D341Med (cell line): ENCODE measurements at regions not wholly inside any gene's neighbourhood (a gene's known extent, or its start where the extent isn't known, plus 50 kb on each side); places are given as distances from the start of the nearest gene placed in this dataset.
"Not testable (repeated sequence)": the region's sequence is repeated elsewhere in the genome, so short reads cannot be mapped to it uniquely, and the experiment has no call there.

Experiments
- DNase-seq: peaks from one replicate; pipeline ENCODE4 v3.0.0; 2012; ENCODE audit warnings: low spot score

DNA sequence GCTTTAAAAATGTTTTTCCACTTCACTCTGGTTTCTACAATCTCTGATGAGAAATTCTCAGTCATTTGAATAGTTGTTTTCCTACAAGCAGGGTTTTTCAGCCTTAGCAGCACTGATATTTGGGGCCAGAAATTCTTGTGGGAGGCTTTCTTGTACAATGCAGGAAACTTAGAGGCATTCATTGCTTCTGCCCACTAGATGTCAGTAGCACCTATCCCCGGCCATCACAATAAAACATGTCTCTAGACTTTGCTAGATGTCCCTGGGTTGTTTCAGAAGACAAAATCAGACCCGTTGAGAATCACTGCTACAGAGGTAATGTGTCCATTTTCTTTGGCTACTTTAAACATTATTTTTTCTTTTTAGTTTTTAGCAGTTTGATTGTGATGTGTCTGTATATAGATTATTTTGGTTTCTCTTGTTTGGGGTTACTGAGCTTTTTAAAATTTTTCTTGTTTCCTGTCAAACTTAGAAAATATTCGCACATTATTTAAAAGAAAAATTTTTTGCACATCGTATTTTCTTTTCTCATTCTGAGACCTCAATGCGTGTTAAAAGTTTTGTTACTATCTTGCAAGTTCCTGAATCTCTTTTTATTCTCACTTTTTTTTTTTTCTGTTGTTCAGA is 60.8 kb upstream of the CCDC179 start:
- peak; percentile 41 for DNase-seq

DNA sequence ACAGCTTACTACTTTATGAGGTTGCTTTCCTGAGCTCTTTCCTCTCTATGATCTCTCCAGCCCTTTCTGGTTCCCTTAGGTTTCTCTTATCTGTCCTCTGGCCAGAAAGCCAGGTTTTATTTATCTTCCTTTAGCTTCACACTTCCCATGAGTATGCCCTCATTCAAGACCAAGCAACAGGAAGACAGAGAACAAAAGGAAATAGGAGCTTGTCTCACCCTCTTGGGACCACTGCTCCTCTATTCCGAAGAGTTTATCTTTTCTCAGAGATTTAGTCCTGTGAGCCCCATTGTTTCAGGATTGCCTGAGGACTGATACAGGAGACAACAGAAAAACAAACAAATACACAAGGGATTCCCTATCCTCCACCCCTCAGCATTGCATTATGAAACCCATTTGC is 62.4 kb upstream of the CCDC179 start:
- no peak for DNase-seq

GRCh38 chr11:22923561-22923960 is 63.3 kb upstream of the CCDC179 start:
- DNase-seq: no peak

- no peak for DNase-seq
Measured at GRCh38 chr11:22926341-22926740, 66.1 kb upstream of the CCDC179 start.

- DNase-seq: no peak
Measured at GRCh38 chr11:22927793-22928192, 67.5 kb upstream of the CCDC179 start.

GRCh38 chr11:22928207-22928917 is 68.1 kb upstream of the CCDC179 start:
- no peak for DNase-seq

GRCh38 chr11:22930816-22931594 is 70.7 kb upstream of the CCDC179 start:
- DNase-seq: no peak

DNA sequence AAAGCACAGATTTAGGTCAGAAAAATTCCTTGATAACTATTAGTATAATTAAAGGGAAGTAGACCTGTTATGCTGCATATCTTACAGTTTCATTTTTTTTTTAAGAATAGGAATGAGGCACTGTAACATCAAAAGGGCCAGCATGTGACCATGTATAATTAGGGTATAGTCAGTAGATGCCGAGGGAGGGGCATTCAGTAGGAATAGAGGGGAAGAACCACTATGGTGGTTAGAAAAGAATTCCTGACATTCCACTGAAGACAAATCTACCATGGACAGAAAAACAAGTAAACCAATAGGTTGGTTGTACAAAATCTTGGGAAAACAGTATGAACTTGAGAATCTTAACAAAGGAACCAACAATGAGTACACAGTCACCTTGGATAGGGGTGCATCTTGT is 78.4 kb upstream of the CCDC179 start:
- DNase-seq: no peak

DNA sequence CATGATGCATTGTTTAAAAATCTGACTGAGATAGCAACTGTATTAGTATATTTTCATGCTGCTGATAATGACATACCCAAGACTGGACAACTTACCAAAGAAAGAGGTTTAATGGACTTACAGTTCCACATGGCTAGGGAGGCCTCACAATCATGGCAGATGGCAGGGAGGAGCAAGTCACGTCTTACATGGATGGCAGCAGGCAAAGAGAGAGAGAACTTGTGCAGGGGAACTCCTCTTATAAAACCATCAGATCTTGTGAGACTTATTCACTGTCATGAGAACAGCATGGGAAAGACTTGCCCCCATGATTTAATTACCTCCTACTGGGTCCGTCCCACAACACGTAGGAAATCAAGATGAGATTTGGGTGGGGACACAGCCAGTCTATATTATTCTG is 81.3 kb upstream of the CCDC179 start:
- DNase-seq: not testable (repeated sequence)

- no peak for DNase-seq
Measured at GRCh38 chr11:22957786-22958185, 97.5 kb upstream of the CCDC179 start.

GRCh38 chr11:22974251-22974650 is 114.0 kb upstream of the CCDC179 start:
- no peak for DNase-seq

GRCh38 chr11:22976146-22976545 is 115.9 kb upstream of the CCDC179 start:
- no peak for DNase-seq

- DNase-seq: no peak
Measured at GRCh38 chr11:22982903-22983302, 122.6 kb upstream of the CCDC179 start.

DNA sequence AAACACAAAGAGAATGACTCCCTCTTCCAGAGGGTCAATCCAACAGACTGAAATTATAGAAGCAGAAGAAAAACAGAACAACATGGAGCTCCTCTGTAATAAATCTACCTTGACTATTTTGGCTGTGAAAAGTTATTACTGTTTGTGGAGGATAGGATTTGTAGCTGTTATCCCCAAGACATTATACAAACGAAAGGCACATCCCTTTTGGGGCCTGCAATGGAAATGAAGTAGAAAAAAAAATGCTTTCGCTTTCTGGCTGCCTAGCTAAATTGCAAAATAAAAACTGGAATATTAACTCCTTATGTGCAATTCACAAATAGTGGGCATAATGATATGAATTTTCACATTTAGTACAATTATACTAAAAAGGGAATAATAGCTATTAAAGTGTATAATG is 123.8 kb upstream of the CCDC179 start:
- DNase-seq: no peak

GRCh38 chr11:22989371-22989770 is 129.1 kb upstream of the CCDC179 start:
- DNase-seq: no peak

DNA sequence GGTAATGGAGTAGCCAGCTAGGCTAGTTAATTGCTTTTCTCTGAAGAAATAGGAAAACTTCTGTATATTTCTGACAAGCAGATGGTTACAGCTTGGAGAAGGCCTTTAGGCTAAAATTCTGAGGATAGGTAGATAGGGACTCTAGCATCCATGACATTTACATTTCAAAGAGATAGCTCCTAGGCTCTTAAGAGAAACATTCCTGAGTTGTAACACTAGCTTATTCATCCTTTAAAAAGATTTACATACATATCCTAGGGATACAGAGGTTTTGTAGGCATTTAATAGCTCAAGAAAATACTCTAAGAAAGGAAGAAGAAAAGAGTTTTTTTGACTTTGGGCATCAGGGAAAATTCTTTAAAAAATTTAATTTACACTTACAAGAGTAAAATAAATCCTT is 130.9 kb upstream of the CCDC179 start:
- no peak for DNase-seq

DNA sequence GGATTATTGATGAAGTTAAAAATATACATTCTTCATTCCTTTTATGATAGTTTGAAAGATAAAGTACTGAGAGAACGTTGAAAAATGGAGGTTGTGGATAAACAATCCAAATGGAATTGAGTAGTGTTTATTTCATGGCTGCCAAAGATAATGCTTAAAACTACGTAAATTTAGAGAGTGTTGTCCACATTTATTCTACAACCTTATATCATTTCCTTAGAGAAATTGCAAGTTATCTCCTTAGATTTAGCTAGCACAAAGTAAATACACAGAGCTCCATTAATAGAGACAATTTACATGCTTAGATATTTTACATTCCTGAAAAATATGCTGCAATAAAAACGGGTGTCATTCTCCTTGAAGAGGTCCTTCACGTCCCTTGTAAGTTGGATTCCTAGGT is 146.5 kb upstream of the CCDC179 start:
- DNase-seq: no peak

- DNase-seq: no peak
Measured at GRCh38 chr11:23010790-23011335, 150.6 kb upstream of the CCDC179 start.

DNA sequence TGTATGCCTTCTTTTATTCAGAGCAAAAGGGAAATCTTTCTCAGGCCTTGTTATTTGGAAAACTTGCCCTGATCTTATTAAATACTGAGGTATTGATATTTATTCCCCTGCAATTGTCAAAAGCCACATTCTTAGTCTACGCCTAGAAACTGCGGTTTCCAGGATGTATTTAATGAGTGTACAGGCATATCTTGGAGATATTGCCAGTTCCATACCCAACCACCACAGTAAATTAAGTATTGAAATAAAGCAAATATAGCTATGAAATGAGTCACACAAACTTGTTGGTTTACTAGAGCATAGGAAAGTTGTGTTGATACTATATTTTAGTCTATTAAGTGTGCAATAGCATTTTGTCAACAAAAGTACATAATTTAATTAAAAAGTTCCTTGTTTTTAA is 152.7 kb upstream of the CCDC179 start:
- no peak for DNase-seq

DNA sequence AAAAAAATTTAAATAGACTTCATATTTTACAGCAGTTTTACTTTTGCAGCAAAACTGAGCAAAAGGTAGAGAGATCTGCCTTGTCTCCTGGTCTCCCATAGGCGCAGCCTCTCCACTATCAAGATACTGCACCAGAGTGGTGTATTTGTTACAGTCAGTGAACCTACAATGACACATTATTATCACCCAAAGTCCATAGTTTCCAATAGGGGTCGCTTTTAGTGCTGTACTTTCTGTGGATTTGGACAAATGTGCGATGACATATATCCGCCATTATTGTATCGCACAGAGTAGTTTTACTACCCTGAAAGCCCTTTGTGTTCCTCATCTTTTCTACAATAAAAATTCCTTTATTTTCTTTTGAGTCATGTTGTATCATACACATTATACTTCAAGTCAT is 153.2 kb upstream of the CCDC179 start:
- DNase-seq: no peak

- DNase-seq: peak; percentile 57
Measured at GRCh38 chr11:23021287-23021863, 161.1 kb upstream of the CCDC179 start.

- DNase-seq: no peak
Measured at GRCh38 chr11:23022854-23023253, 162.6 kb upstream of the CCDC179 start.

DNA sequence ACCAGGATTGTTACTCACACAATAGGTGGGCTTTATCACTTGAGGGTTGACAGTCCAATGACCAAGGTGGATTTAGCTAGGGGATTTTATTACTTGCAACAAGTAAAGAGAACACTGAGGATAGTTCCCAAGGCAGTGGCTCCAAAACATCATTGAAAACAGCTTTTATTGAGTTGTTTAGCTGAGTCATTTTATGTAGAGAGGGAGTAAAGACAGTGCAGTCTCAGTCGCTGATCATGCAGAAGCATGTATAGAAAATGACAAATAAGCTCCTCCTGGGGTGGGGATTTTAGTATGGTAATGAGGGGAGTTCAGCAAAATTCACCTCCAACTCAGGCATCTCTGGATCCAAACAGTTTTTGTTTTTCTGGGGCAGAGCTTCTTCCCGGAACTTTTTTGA is 163.0 kb upstream of the CCDC179 start:
- DNase-seq: no peak
